ENCODE measurements at regions not wholly inside any gene's neighbourhood (a gene's known extent, or its start where the extent isn't known, plus 50 kb on each side); places are given as distances from the start of the nearest gene placed in this dataset.

GRCh38 chr5:57325678-57326397 lies 152.0 kb downstream of the GPBP1 start:
- TF ChIP-seq CTCF (conservative IDR thresholded peaks at IDR 0.05; ENCODE audit: low read depth, low read length) = no peak
- DNase-seq (ENCODE audit: low read depth) = no peak

GRCh38 chr5:57324861-57325260 lies 151.0 kb downstream of the GPBP1 start:
- no peak for DNase-seq (ENCODE audit: low read depth)
- TF ChIP-seq CTCF (conservative IDR thresholded peaks at IDR 0.05; ENCODE audit: low read depth, low read length) = no peak

More at GRCh38 chr5:57325678-57326397, 152.0 kb downstream of the GPBP1 start:
- no peak overlapping the region for H3K4me3 ChIP-seq (ENCODE audit: low read depth, low read length)

GRCh38 chr5:57324181-57324580 lies 150.3 kb downstream of the GPBP1 start:
- H3K4me3 ChIP-seq (ENCODE audit: low read depth, low read length) = no peak overlapping the region
- TF ChIP-seq CTCF (conservative IDR thresholded peaks at IDR 0.05; ENCODE audit: low read depth, low read length) = no peak
- DNase-seq (ENCODE audit: low read depth) = no peak

More at GRCh38 chr5:57324861-57325260, 151.0 kb downstream of the GPBP1 start:
- no peak overlapping the region for H3K4me3 ChIP-seq (ENCODE audit: low read depth, low read length)

GRCh38 chr5:57320582-57320981 lies 146.7 kb downstream of the GPBP1 start:
- no peak overlapping the region for H3K4me3 ChIP-seq (ENCODE audit: low read depth, low read length)

GRCh38 chr5:57319628-57320027 lies 145.8 kb downstream of the GPBP1 start:
- no peak for DNase-seq (ENCODE audit: low read depth)
- TF ChIP-seq CTCF (conservative IDR thresholded peaks at IDR 0.05; ENCODE audit: low read depth, low read length) = no peak
- no peak overlapping the region for H3K4me3 ChIP-seq (ENCODE audit: low read depth, low read length)

More at GRCh38 chr5:57320582-57320981, 146.7 kb downstream of the GPBP1 start:
- no peak for TF ChIP-seq CTCF (conservative IDR thresholded peaks at IDR 0.05; ENCODE audit: low read depth, low read length)
- DNase-seq (ENCODE audit: low read depth) = no peak

- TF ChIP-seq CTCF (conservative IDR thresholded peaks at IDR 0.05; ENCODE audit: low read depth, low read length) = no peak
- no peak overlapping the region for H3K4me3 ChIP-seq (ENCODE audit: low read depth, low read length)
- DNase-seq (ENCODE audit: low read depth) = no peak
These were observed 144.4 kb downstream of the GPBP1 start for GRCh38 chr5:57318251-57318650.

GRCh38 chr5:57317341-57317740 lies 143.5 kb downstream of the GPBP1 start:
- peak; percentile 74 for DNase-seq (ENCODE audit: low read depth)
- no peak overlapping the region for H3K4me3 ChIP-seq (ENCODE audit: low read depth, low read length)
- no peak for TF ChIP-seq CTCF (conservative IDR thresholded peaks at IDR 0.05; ENCODE audit: low read depth, low read length)

Data from choroid plexus epithelial cell (primary cell).